PC-9 (cell line): ENCODE measurements at regions not wholly inside any gene's neighbourhood (a gene's known extent, or its start where the extent isn't known, plus 50 kb on each side); places are given as distances from the start of the nearest gene placed in this dataset.

Experiments
- EZH2 ChIP-seq: fragments of 200-600 bp; sonication (generic); IDR thresholded peaks from 2 replicates; pipeline ENCODE4 v1.8.0; 2017; ENCODE audit warnings: antibody characterized with exemption, low read depth
- TF ChIP-seq, protein P1 (sequence below): fragments of 200-600 bp; sonication (generic); conservative IDR thresholded peaks from 2 replicates; pipeline ENCODE4 v1.6.1; 2017; ENCODE audit warnings: mixed run types, antibody characterized with exemption, mild to moderate bottlenecking, moderate library complexity

- TF ChIP-seq, protein P1, sequence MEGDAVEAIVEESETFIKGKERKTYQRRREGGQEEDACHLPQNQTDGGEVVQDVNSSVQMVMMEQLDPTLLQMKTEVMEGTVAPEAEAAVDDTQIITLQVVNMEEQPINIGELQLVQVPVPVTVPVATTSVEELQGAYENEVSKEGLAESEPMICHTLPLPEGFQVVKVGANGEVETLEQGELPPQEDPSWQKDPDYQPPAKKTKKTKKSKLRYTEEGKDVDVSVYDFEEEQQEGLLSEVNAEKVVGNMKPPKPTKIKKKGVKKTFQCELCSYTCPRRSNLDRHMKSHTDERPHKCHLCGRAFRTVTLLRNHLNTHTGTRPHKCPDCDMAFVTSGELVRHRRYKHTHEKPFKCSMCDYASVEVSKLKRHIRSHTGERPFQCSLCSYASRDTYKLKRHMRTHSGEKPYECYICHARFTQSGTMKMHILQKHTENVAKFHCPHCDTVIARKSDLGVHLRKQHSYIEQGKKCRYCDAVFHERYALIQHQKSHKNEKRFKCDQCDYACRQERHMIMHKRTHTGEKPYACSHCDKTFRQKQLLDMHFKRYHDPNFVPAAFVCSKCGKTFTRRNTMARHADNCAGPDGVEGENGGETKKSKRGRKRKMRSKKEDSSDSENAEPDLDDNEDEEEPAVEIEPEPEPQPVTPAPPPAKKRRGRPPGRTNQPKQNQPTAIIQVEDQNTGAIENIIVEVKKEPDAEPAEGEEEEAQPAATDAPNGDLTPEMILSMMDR = no peak
- TF ChIP-seq EZH2 = no peak
Measured at GRCh38 chr2:221134718-221135117, 437.4 kb downstream of the EPHA4 start.
